ENCODE measurements at regions not wholly inside any gene's neighbourhood (a gene's known extent, or its start where the extent isn't known, plus 50 kb on each side); places are given as distances from the start of the nearest gene placed in this dataset.

- Histone ChIP-seq H3K27me3 (ENCODE audit: control insufficient read depth, low read length) (no peaks in the 10 kb centered on the region), H3K27ac (ENCODE audit: low read depth, low read length) (no peak overlapping the region), H3K9me3 (ENCODE audit: control insufficient read depth, insufficient read depth, low read length) (no peaks in the 10 kb centered on the region), H3K36me3 (ENCODE audit: control insufficient read depth, low read length) (no peaks in the 10 kb centered on the region), H3K4me1 (ENCODE audit: control insufficient read depth, low read length) (no peaks in the 10 kb centered on the region), H4K20me1 (ENCODE audit: control insufficient read depth, insufficient read depth, low read depth, low read length) (no peaks in the 10 kb centered on the region), H3K4me2 (ENCODE audit: low read length) (no peak overlapping the region), H3K4me3 (ENCODE audit: low read length) (no peak overlapping the region), H3K9me2 (replicated peaks; ENCODE audit: control insufficient read depth, low read length) (no peaks in the 10 kb centered on the region), H3F3A (ENCODE audit: control insufficient read depth, insufficient read depth) (no peaks in the 10 kb centered on the region), H3K79me2 (ENCODE audit: control insufficient read depth, low read length) (no peaks in the 10 kb centered on the region)
- TF ChIP-seq EZH2phosphoT487 (IDR thresholded peaks at IDR 0.05; ENCODE audit: borderline replicate concordance, low read length), result no peak
These were observed 257.2 kb upstream of the TCF4 start for GRCh38 chr18:55845221-55845620.

- H3K4me2 ChIP-seq (ENCODE audit: low read length), result no peak overlapping the region
- no peak overlapping the region for H3K27ac ChIP-seq (ENCODE audit: low read depth, low read length)
- no peaks in the 10 kb centered on the region for H3K79me2 ChIP-seq (ENCODE audit: control insufficient read depth, low read length)
- no peaks in the 10 kb centered on the region for H3K4me1 ChIP-seq (ENCODE audit: control insufficient read depth, low read length)
- no peak overlapping the region for H3K4me3 ChIP-seq (ENCODE audit: low read length)
- no peaks in the 10 kb centered on the region for H4K20me1 ChIP-seq (ENCODE audit: control insufficient read depth, insufficient read depth, low read depth, low read length)
- no peaks in the 10 kb centered on the region for H3F3A ChIP-seq (ENCODE audit: control insufficient read depth, insufficient read depth)
- no peaks in the 10 kb centered on the region for H3K9me3 ChIP-seq (ENCODE audit: control insufficient read depth, insufficient read depth, low read length)
- TF ChIP-seq CTCF (IDR thresholded peaks at IDR 0.05; ENCODE audit: low read depth, low read length, poor library complexity, severe bottlenecking), result no peak
- no peak for TF ChIP-seq EZH2phosphoT487 (IDR thresholded peaks at IDR 0.05; ENCODE audit: borderline replicate concordance, low read length)
- H3K36me3 ChIP-seq (ENCODE audit: control insufficient read depth, low read length), result no peaks in the 10 kb centered on the region
- no peaks in the 10 kb centered on the region for H3K27me3 ChIP-seq (ENCODE audit: control insufficient read depth, low read length)
- no peaks in the 10 kb centered on the region for H3K9me2 ChIP-seq (replicated peaks; ENCODE audit: control insufficient read depth, low read length)
These were observed 256.4 kb upstream of the TCF4 start for GRCh38 chr18:55844382-55844781.

GRCh38 chr18:55841314-55841713, 253.3 kb upstream of the TCF4 start:
- H3K9me2 ChIP-seq (replicated peaks; ENCODE audit: control insufficient read depth, low read length), result no peaks in the 10 kb centered on the region
- no peaks in the 10 kb centered on the region for H3K36me3 ChIP-seq (ENCODE audit: control insufficient read depth, low read length)
- no peaks in the 10 kb centered on the region for H3K9me3 ChIP-seq (ENCODE audit: control insufficient read depth, insufficient read depth, low read length)
- H3K79me2 ChIP-seq (ENCODE audit: control insufficient read depth, low read length), result no peaks in the 10 kb centered on the region
- H3F3A ChIP-seq (ENCODE audit: control insufficient read depth, insufficient read depth), result no peaks in the 10 kb centered on the region
- no peak overlapping the region for H3K4me3 ChIP-seq (ENCODE audit: low read length)
- TF ChIP-seq EZH2phosphoT487 (IDR thresholded peaks at IDR 0.05; ENCODE audit: borderline replicate concordance, low read length) (no peak), CTCF (IDR thresholded peaks at IDR 0.05; ENCODE audit: low read depth, low read length, poor library complexity, severe bottlenecking) (no peak)
- H3K4me2 ChIP-seq (ENCODE audit: low read length), result no peak overlapping the region
- no peak overlapping the region for H3K27ac ChIP-seq (ENCODE audit: low read depth, low read length)
- no peaks in the 10 kb centered on the region for H4K20me1 ChIP-seq (ENCODE audit: control insufficient read depth, insufficient read depth, low read depth, low read length)
- no peaks in the 10 kb centered on the region for H3K4me1 ChIP-seq (ENCODE audit: control insufficient read depth, low read length)
- no peaks in the 10 kb centered on the region for H3K27me3 ChIP-seq (ENCODE audit: control insufficient read depth, low read length)

GRCh38 chr18:55840601-55841170, 252.7 kb upstream of the TCF4 start:
- H3K9me2 ChIP-seq (replicated peaks; ENCODE audit: control insufficient read depth, low read length), result no peaks in the 10 kb centered on the region

More at GRCh38 chr18:55840601-55841170, 252.7 kb upstream of the TCF4 start:
- no peak for TF ChIP-seq CTCF (IDR thresholded peaks at IDR 0.05; ENCODE audit: low read depth, low read length, poor library complexity, severe bottlenecking)
- no peak for TF ChIP-seq EZH2phosphoT487 (IDR thresholded peaks at IDR 0.05; ENCODE audit: borderline replicate concordance, low read length)
- Histone ChIP-seq H3K79me2 (ENCODE audit: control insufficient read depth, low read length) (no peaks in the 10 kb centered on the region), H3K4me2 (ENCODE audit: low read length) (no peak overlapping the region), H3K36me3 (ENCODE audit: control insufficient read depth, low read length) (no peaks in the 10 kb centered on the region), H3K4me1 (ENCODE audit: control insufficient read depth, low read length) (no peaks in the 10 kb centered on the region), H4K20me1 (ENCODE audit: control insufficient read depth, insufficient read depth, low read depth, low read length) (no peaks in the 10 kb centered on the region), H3K9me3 (ENCODE audit: control insufficient read depth, insufficient read depth, low read length) (no peaks in the 10 kb centered on the region), H3F3A (ENCODE audit: control insufficient read depth, insufficient read depth) (no peaks in the 10 kb centered on the region), H3K27ac (ENCODE audit: low read depth, low read length) (no peak overlapping the region), H3K27me3 (ENCODE audit: control insufficient read depth, low read length) (no peaks in the 10 kb centered on the region), H3K4me3 (ENCODE audit: low read length) (no peak overlapping the region)
